ENCODE measurements at regions not wholly inside any gene's neighbourhood (a gene's known extent, or its start where the extent isn't known, plus 50 kb on each side); places are given as distances from the start of the nearest gene placed in this dataset.
"Not testable (repeated sequence)": the region's sequence is repeated elsewhere in the genome, so short reads cannot be mapped to it uniquely, and the experiment has no call there.

DNA sequence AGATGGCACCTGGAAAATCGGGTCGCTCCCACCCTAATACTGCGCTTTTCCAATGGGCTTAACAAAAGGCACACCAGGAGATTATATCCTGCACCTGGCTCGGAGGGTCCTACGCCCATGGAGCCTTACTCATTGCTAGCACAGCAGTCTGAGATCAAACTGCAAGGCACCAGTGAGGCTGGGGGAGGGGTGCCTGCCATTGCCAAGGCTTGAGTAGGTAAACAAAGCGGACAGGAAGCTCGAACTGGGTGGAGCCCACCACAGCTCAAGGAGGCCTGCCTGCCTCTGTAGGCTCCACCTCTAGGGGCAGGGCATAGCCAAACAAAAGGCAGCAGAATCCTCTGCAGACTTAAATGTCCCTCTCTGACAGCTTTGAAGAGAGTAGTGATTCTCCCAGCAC lies 814.8 kb downstream of the SEMA5A start:
- TF ChIP-seq POLR2A (IDR thresholded peaks at IDR 0.05; ENCODE audit: low read depth, low read length); POLR2AphosphoS5 (IDR thresholded peaks at IDR 0.05; ENCODE audit: low read depth, low read length); TAF1 (IDR thresholded peaks at IDR 0.05; ENCODE audit: borderline replicate concordance, low read depth, low read length): not testable (repeated sequence)
